GM23248 (cell line): ENCODE measurements at regions not wholly inside any gene's neighbourhood (a gene's known extent, or its start where the extent isn't known, plus 50 kb on each side); places are given as distances from the start of the nearest gene placed in this dataset.

Source experiments
- DNase-seq: peaks from one replicate; pipeline ENCODE4 v3.0.0-alpha.2; 2015
- H2AFZ ChIP-seq: fragments of 200-600 bp; sonication (generic); 2 replicates; pipeline ENCODE4 v1.6.1; 2016; ENCODE audit warnings: antibody characterized with exemption
- H3F3A ChIP-seq: fragments of 200-600 bp; sonication (generic); 2 replicates; pipeline ENCODE4 v1.6.1; 2016; ENCODE audit warnings: mild to moderate bottlenecking, antibody characterized with exemption, mixed run types; ENCODE audit not compliant: insufficient read depth
- H3K27ac ChIP-seq: fragments of 200-600 bp; sonication (generic); 2 replicates; pipeline ENCODE4 v1.5.1; 2016; ENCODE audit warnings: mild to moderate bottlenecking
- H3K27me3 ChIP-seq: fragments of 200-600 bp; sonication (generic); replicated peaks from 2 replicates; pipeline ENCODE4 v1.6.1; 2016; ENCODE audit warnings: mild to moderate bottlenecking; ENCODE audit not compliant: insufficient read depth
- H3K36me3 ChIP-seq: fragments of 200-600 bp; sonication (generic); 2 replicates; pipeline ENCODE4 v1.6.1; 2016; ENCODE audit warnings: low read depth, mild to moderate bottlenecking
- H3K4me1 ChIP-seq: fragments of 200-600 bp; sonication (generic); 2 replicates; pipeline ENCODE4 v1.6.1; 2016; ENCODE audit warnings: mild to moderate bottlenecking; ENCODE audit not compliant: insufficient read depth
- H3K4me2 ChIP-seq: fragments of 200-600 bp; sonication (generic); one replicate; pipeline ENCODE4 v1.6.1; 2016; ENCODE audit warnings: mild to moderate bottlenecking; ENCODE audit not compliant: unreplicated experiment
- H3K4me3 ChIP-seq: fragments of 200-600 bp; sonication (generic); 2 replicates; pipeline ENCODE4 v1.5.1; 2016; ENCODE audit warnings: mild to moderate bottlenecking
- H3K79me2 ChIP-seq: fragments of 200-600 bp; sonication (generic); 2 replicates; pipeline ENCODE4 v1.6.1; 2016; ENCODE audit warnings: mild to moderate bottlenecking; ENCODE audit not compliant: insufficient read depth
- H3K9ac ChIP-seq: fragments of 200-600 bp; sonication (generic); 2 replicates; pipeline ENCODE4 v1.6.1; 2016; ENCODE audit warnings: mild to moderate bottlenecking
- H3K9me2 ChIP-seq: fragments of 200-600 bp; sonication (generic); 2 replicates; pipeline ENCODE4 v1.6.1; 2016; ENCODE audit warnings: mixed run types, mild to moderate bottlenecking, moderate library complexity; ENCODE audit not compliant: insufficient read depth
- H3K9me3 ChIP-seq: fragments of 200-600 bp; sonication (generic); one replicate; pipeline ENCODE4 v1.6.1; 2017; ENCODE audit warnings: low read depth
- H4K20me1 ChIP-seq: fragments of 200-600 bp; sonication (generic); 2 replicates; pipeline ENCODE4 v1.6.0; 2016; ENCODE audit not compliant: insufficient read depth
- EZH2 ChIP-seq: fragments of 200-600 bp; sonication (generic); IDR thresholded peaks from 2 replicates; pipeline ENCODE4 v1.6.1; 2018; ENCODE audit warnings: antibody characterized with exemption, mild to moderate bottlenecking; ENCODE audit not compliant: insufficient read depth, poor library complexity, severe bottlenecking
- EZH2phosphoT487 ChIP-seq: fragments of 200-600 bp; sonication (generic); IDR thresholded peaks from 2 replicates; pipeline ENCODE4 v1.6.1; 2018; ENCODE audit warnings: antibody characterized with exemption, moderate library complexity, mild to moderate bottlenecking, low read depth; ENCODE audit not compliant: insufficient read depth
- WGBS, 2 experiments: methylation state at CpG; one replicate each; pipeline ENCODE4 v1.1.6; 2015 to 2017; ENCODE audit warnings: low lambda C conversion rate in 2 of 2, low coverage in 1 of 2; ENCODE audit errors: missing lambda C conversion rate in 2 of 2; 5-methylcytosine and 5-hydroxymethylcytosine counted together
- in situ Hi-C: fragments of 300-500 bp; cut with MboI; formaldehyde crosslinking; loops from 2 replicates; pipeline ENCODE4 v1.15.0; 2020

- 33 to 47% methylated on average over 14 to 17 of the region's 17 CpGs for WGBS, 2 experiments
- Histone ChIP-seq H3K36me3 (no peaks in the 10 kb centered on the region), H3K27ac (no peak overlapping the region), H3K79me2 (no peaks in the 10 kb centered on the region), H3K9me3 (no peaks in the 10 kb centered on the region), H4K20me1 (no peaks in the 10 kb centered on the region), H3K4me2 (no peak overlapping the region), H3K27me3 (peaks cover 38% of the 10 kb centered on the region), H3K9me2 (no peaks in the 10 kb centered on the region), H3K4me1 (no peaks in the 10 kb centered on the region), H3K4me3 (no peak overlapping the region), H3F3A (no peaks in the 10 kb centered on the region), H2AFZ (no peak overlapping the region), H3K9ac (no peak overlapping the region)
- in situ Hi-C loops: no loop called here
- DNase-seq: no peak
- TF ChIP-seq EZH2phosphoT487: no peak
- no peak for TF ChIP-seq EZH2
Observed at GRCh38 chr1:29783508-29784275, 547.4 kb downstream of the PTPRU start.

GRCh38 chr1:29782846-29783507 is 546.7 kb downstream of the PTPRU start:
- no peak overlapping the region for H3K4me2 ChIP-seq
- no peak for TF ChIP-seq EZH2phosphoT487
- TF ChIP-seq EZH2: no peak
- in situ Hi-C loops: no loop called here
- H3K27ac ChIP-seq: no peak overlapping the region
- DNase-seq: no peak
- H2AFZ ChIP-seq: no peak overlapping the region
- no peaks in the 10 kb centered on the region for H3F3A ChIP-seq
- H3K4me3 ChIP-seq: no peak overlapping the region
- 40 to 44% methylated on average over 6 of the region's 6 CpGs for WGBS, 2 experiments
- no peaks in the 10 kb centered on the region for H4K20me1 ChIP-seq
- peaks cover 35% of the 10 kb centered on the region for H3K27me3 ChIP-seq
- no peak overlapping the region for H3K9ac ChIP-seq
- H3K79me2 ChIP-seq: no peaks in the 10 kb centered on the region
- no peaks in the 10 kb centered on the region for H3K9me3 ChIP-seq
- H3K4me1 ChIP-seq: no peaks in the 10 kb centered on the region
- no peaks in the 10 kb centered on the region for H3K9me2 ChIP-seq
- H3K36me3 ChIP-seq: no peaks in the 10 kb centered on the region

GRCh38 chr1:29779146-29779545 is 542.8 kb downstream of the PTPRU start:
- H3K9me3 ChIP-seq: no peaks in the 10 kb centered on the region
- no peaks in the 10 kb centered on the region for H3K79me2 ChIP-seq
- no peaks in the 10 kb centered on the region for H3F3A ChIP-seq
- H3K9ac ChIP-seq: no peak overlapping the region
- no peak for DNase-seq
- H3K9me2 ChIP-seq: no peaks in the 10 kb centered on the region
- H4K20me1 ChIP-seq: no peaks in the 10 kb centered on the region
- no peak for TF ChIP-seq EZH2phosphoT487
- no peak for TF ChIP-seq EZH2
- no peak overlapping the region for H3K4me2 ChIP-seq
- H3K36me3 ChIP-seq: no peaks in the 10 kb centered on the region
- peaks cover 32% of the 10 kb centered on the region for H3K27me3 ChIP-seq
- 35 to 37% methylated on average over 5 of the region's 5 CpGs for WGBS, 2 experiments
- H3K4me3 ChIP-seq: no peak overlapping the region
- no peak overlapping the region for H3K27ac ChIP-seq
- H2AFZ ChIP-seq: no peak overlapping the region
- H3K4me1 ChIP-seq: no peaks in the 10 kb centered on the region
- in situ Hi-C loops: no loop called here

GRCh38 chr1:29777522-29777921 is 541.2 kb downstream of the PTPRU start:
- no peaks in the 10 kb centered on the region for H3K79me2 ChIP-seq
- peaks cover 27% of the 10 kb centered on the region for H3K27me3 ChIP-seq
- H3K27ac ChIP-seq: no peak overlapping the region
- no peaks in the 10 kb centered on the region for H4K20me1 ChIP-seq
- no peak overlapping the region for H2AFZ ChIP-seq
- H3K9me2 ChIP-seq: no peaks in the 10 kb centered on the region
- WGBS, 2 experiments: 40 to 52% methylated on average over 2 of the region's 2 CpGs
- in situ Hi-C loops: no loop called here
- no peaks in the 10 kb centered on the region for H3K4me1 ChIP-seq
- TF ChIP-seq EZH2phosphoT487: no peak
- no peak for TF ChIP-seq EZH2
- no peak overlapping the region for H3K4me3 ChIP-seq
- no peak overlapping the region for H3K4me2 ChIP-seq
- no peaks in the 10 kb centered on the region for H3K9me3 ChIP-seq
- H3F3A ChIP-seq: no peaks in the 10 kb centered on the region
- no peaks in the 10 kb centered on the region for H3K36me3 ChIP-seq
- DNase-seq: no peak
- no peak overlapping the region for H3K9ac ChIP-seq
